ENCODE measurements at regions not wholly inside any gene's neighbourhood (a gene's known extent, or its start where the extent isn't known, plus 50 kb on each side); places are given as distances from the start of the nearest gene placed in this dataset.

DNA sequence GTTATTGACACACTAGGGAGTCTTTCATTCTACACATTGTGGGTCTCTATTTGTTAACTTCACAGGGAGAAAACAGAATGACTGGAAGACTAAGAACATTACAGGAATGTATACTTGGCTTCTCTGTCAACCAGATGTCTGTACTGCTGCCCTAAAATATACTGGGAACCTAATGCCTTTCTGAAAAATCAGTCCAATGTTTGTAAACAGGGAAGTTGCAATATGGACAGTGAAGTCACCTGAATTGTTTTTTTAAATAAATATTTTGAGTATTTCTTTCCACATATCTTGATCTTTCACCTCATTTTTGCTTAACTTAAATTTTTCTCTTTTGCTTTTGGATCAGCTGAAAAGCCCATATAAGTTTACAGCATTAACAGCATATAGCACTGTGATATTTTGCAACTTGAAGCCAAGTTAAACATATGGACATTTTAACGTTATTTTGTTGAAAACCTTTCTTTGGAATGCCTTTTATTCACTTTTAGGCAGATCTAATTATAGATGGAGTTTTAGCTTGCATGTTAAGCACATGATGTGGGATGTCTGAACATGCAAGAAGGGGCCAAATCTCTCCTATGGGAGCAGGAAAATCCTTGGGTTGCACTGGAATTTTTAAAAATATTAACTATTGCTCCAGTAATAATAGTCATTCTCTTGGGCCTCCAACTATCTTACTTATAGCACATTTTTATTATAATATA, 137.7 kb upstream of the TWIST2 start:
- H3K9ac ChIP-seq (ENCODE audit: low read length): no peak overlapping the region
- DNase-seq: no peak
- H3K9me3 ChIP-seq (replicated peaks; ENCODE audit: insufficient read depth, low read length): no peaks in the 10 kb centered on the region
- H4K20me1 ChIP-seq (ENCODE audit: insufficient read depth, low read length): no peaks in the 10 kb centered on the region
- no peaks in the 10 kb centered on the region for H3K9me2 ChIP-seq (replicated peaks; ENCODE audit: insufficient read depth, low read length)
- no peaks in the 10 kb centered on the region for H3F3A ChIP-seq (ENCODE audit: insufficient read depth, low read length)
- H3K27ac ChIP-seq (ENCODE audit: low read length): no peak overlapping the region
- H3K4me3 ChIP-seq (ENCODE audit: low read length): no peak overlapping the region
- no peaks in the 10 kb centered on the region for H3K4me1 ChIP-seq (ENCODE audit: low read length)
- no peaks in the 10 kb centered on the region for H3K79me2 ChIP-seq (ENCODE audit: low read length)
- H2AFZ ChIP-seq (ENCODE audit: low read length): no peak overlapping the region
- H3K27me3 ChIP-seq (replicated peaks; ENCODE audit: insufficient read depth, low read length): no peaks in the 10 kb centered on the region
- no peaks in the 10 kb centered on the region for H3K36me3 ChIP-seq (replicated peaks; ENCODE audit: insufficient read depth, low read length)
- H3K4me2 ChIP-seq (ENCODE audit: low read depth, low read length): no peak overlapping the region
- TF ChIP-seq, protein P1, sequence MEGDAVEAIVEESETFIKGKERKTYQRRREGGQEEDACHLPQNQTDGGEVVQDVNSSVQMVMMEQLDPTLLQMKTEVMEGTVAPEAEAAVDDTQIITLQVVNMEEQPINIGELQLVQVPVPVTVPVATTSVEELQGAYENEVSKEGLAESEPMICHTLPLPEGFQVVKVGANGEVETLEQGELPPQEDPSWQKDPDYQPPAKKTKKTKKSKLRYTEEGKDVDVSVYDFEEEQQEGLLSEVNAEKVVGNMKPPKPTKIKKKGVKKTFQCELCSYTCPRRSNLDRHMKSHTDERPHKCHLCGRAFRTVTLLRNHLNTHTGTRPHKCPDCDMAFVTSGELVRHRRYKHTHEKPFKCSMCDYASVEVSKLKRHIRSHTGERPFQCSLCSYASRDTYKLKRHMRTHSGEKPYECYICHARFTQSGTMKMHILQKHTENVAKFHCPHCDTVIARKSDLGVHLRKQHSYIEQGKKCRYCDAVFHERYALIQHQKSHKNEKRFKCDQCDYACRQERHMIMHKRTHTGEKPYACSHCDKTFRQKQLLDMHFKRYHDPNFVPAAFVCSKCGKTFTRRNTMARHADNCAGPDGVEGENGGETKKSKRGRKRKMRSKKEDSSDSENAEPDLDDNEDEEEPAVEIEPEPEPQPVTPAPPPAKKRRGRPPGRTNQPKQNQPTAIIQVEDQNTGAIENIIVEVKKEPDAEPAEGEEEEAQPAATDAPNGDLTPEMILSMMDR (IDR thresholded peaks at IDR 0.05; ENCODE audit: low read length): no peak
- TF ChIP-seq EZH2phosphoT487 (IDR thresholded peaks at IDR 0.05; ENCODE audit: low read length) (no peak), EZH2 (optimal IDR thresholded peaks at IDR 0.05; ENCODE audit: low read depth, low read length) (no peak)

DNA sequence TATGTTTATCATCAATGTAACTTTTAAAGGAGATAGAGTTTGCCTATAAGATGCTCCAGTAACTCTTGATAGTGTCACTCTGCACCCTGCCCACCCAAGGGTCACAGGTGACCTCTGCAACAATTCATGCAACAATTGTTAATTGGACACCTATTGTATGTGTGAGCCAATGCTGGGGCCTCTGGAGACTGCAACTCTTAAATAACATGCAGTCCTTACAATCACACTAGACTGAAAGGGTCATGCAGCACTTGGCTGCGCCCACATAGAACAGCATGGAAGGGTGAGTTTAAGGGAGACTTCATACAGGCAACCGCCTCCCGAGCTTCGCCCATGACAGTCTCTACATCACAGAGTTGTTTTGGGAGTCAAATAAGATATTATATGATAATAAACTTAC, 137.1 kb upstream of the TWIST2 start:
- H3K9ac ChIP-seq (ENCODE audit: low read length): no peak overlapping the region
- TF ChIP-seq EZH2phosphoT487 (IDR thresholded peaks at IDR 0.05; ENCODE audit: low read length): no peak
- TF ChIP-seq EZH2 (optimal IDR thresholded peaks at IDR 0.05; ENCODE audit: low read depth, low read length): no peak
- TF ChIP-seq, protein P1 (IDR thresholded peaks at IDR 0.05; ENCODE audit: low read length): no peak
- no peaks in the 10 kb centered on the region for H3F3A ChIP-seq (ENCODE audit: insufficient read depth, low read length)
- DNase-seq: no peak
- no peaks in the 10 kb centered on the region for H4K20me1 ChIP-seq (ENCODE audit: insufficient read depth, low read length)
- no peak overlapping the region for H3K27ac ChIP-seq (ENCODE audit: low read length)
- no peaks in the 10 kb centered on the region for H3K4me1 ChIP-seq (ENCODE audit: low read length)
- H3K9me2 ChIP-seq (replicated peaks; ENCODE audit: insufficient read depth, low read length): no peaks in the 10 kb centered on the region
- no peaks in the 10 kb centered on the region for H3K36me3 ChIP-seq (replicated peaks; ENCODE audit: insufficient read depth, low read length)
- no peaks in the 10 kb centered on the region for H3K79me2 ChIP-seq (ENCODE audit: low read length)
- no peaks in the 10 kb centered on the region for H3K27me3 ChIP-seq (replicated peaks; ENCODE audit: insufficient read depth, low read length)
- no peak overlapping the region for H3K4me3 ChIP-seq (ENCODE audit: low read length)
- H2AFZ ChIP-seq (ENCODE audit: low read length): no peak overlapping the region
- H3K4me2 ChIP-seq (ENCODE audit: low read depth, low read length): no peak overlapping the region
- no peaks in the 10 kb centered on the region for H3K9me3 ChIP-seq (replicated peaks; ENCODE audit: insufficient read depth, low read length)

- Histone ChIP-seq H3K27me3 (replicated peaks; ENCODE audit: insufficient read depth, low read length) (no peaks in the 10 kb centered on the region), H3K36me3 (replicated peaks; ENCODE audit: insufficient read depth, low read length) (no peaks in the 10 kb centered on the region), H3K4me1 (ENCODE audit: low read length) (no peaks in the 10 kb centered on the region), H3K4me3 (ENCODE audit: low read length) (no peak overlapping the region), H3K79me2 (ENCODE audit: low read length) (no peaks in the 10 kb centered on the region), H3K4me2 (ENCODE audit: low read depth, low read length) (no peak overlapping the region), H3K9me2 (replicated peaks; ENCODE audit: insufficient read depth, low read length) (no peaks in the 10 kb centered on the region), H3K9me3 (replicated peaks; ENCODE audit: insufficient read depth, low read length) (no peaks in the 10 kb centered on the region), H3K9ac (ENCODE audit: low read length) (no peak overlapping the region), H2AFZ (ENCODE audit: low read length) (no peak overlapping the region), H3F3A (ENCODE audit: insufficient read depth, low read length) (no peaks in the 10 kb centered on the region), H3K27ac (ENCODE audit: low read length) (no peak overlapping the region), H4K20me1 (ENCODE audit: insufficient read depth, low read length) (no peaks in the 10 kb centered on the region)
- TF ChIP-seq EZH2phosphoT487 (IDR thresholded peaks at IDR 0.05; ENCODE audit: low read length) (no peak), EZH2 (optimal IDR thresholded peaks at IDR 0.05; ENCODE audit: low read depth, low read length) (no peak)
- TF ChIP-seq, protein P1 (IDR thresholded peaks at IDR 0.05; ENCODE audit: low read length): no peak
- DNase-seq: no peak
Measured at GRCh38 chr2:238711346-238711745, 136.5 kb upstream of the TWIST2 start.
